Astrocyte (in vitro differentiated cells and primary cell): ENCODE measurements at regions not wholly inside any gene's neighbourhood (a gene's known extent, or its start where the extent isn't known, plus 50 kb on each side); places are given as distances from the start of the nearest gene placed in this dataset.

Experiments used
- DNase-seq: peaks from one replicate; pipeline ENCODE4 v3.0.0-alpha.2; 2010; ENCODE audit warnings: low read depth
- FAIRE-seq: peaks from 2 replicates; lab custom pipeline; 2011; peaks lifted over from hg19 to GRCh38; lab: Jason Lieb, UNC
- H2AFZ ChIP-seq: 2 replicates; pipeline ENCODE4 v1.6.0; 2012; ENCODE audit warnings: low read depth, low read length, inconsistent platforms
- H3K27ac ChIP-seq: 2 replicates; pipeline ENCODE4 v1.5.1; 2011; ENCODE audit warnings: low read depth, low read length, inconsistent platforms
- H3K27me3 ChIP-seq: 2 replicates; pipeline ENCODE4 v1.6.0; 2011; ENCODE audit warnings: low read length, inconsistent platforms; ENCODE audit not compliant: insufficient read depth
- H3K36me3 ChIP-seq: 2 replicates; pipeline ENCODE4 v1.5.1; 2011; ENCODE audit warnings: low read length, inconsistent platforms; ENCODE audit not compliant: insufficient read depth
- H3K4me1 ChIP-seq: 2 replicates; pipeline ENCODE4 v1.5.1; 2011; ENCODE audit warnings: low read length, inconsistent platforms; ENCODE audit not compliant: insufficient read depth
- H3K4me2 ChIP-seq: 2 replicates; pipeline ENCODE4 v1.6.0; 2012; ENCODE audit warnings: low read length, inconsistent platforms
- H3K4me3 ChIP-seq: 2 replicates; pipeline ENCODE4 v1.5.1; 2011; ENCODE audit warnings: low read depth, mild to moderate bottlenecking, low read length, inconsistent platforms; ENCODE audit not compliant: insufficient read depth
- H3K79me2 ChIP-seq: 2 replicates; pipeline ENCODE4 v1.6.0; 2012; ENCODE audit warnings: mild to moderate bottlenecking, low read length, inconsistent platforms; ENCODE audit not compliant: insufficient read depth
- H3K9ac ChIP-seq: 2 replicates; pipeline ENCODE4 v1.6.0; 2012; ENCODE audit warnings: mild to moderate bottlenecking, low read length, inconsistent platforms
- H3K9me3 ChIP-seq: 2 replicates; pipeline ENCODE4 v1.5.1; 2012; ENCODE audit warnings: low read depth, mild to moderate bottlenecking, low read length, inconsistent platforms; ENCODE audit not compliant: insufficient read depth
- H4K20me1 ChIP-seq: 2 replicates; pipeline ENCODE4 v1.6.0; 2012; ENCODE audit warnings: low read length, inconsistent platforms; ENCODE audit not compliant: insufficient read depth
- H3K27ac Mint-ChIP-seq: one replicate; pipeline ENCODE4 v1.8.0; 2021; ENCODE audit warnings: mild to moderate bottlenecking, mixed read lengths; ENCODE audit not compliant: unreplicated experiment
- H3K27me3 Mint-ChIP-seq: one replicate; pipeline ENCODE4 v1.8.0; 2021; ENCODE audit warnings: low read depth, mixed read lengths; ENCODE audit not compliant: unreplicated experiment
- H3K36me3 Mint-ChIP-seq: one replicate; pipeline ENCODE4 v1.8.0; 2021; ENCODE audit warnings: low read depth, mixed read lengths; ENCODE audit not compliant: unreplicated experiment
- H3K4me1 Mint-ChIP-seq: one replicate; pipeline ENCODE4 v1.8.0; 2021; ENCODE audit warnings: low read depth, mixed read lengths; ENCODE audit not compliant: unreplicated experiment
- H3K4me3 Mint-ChIP-seq: one replicate; pipeline ENCODE4 v1.8.0; 2021; ENCODE audit warnings: mild to moderate bottlenecking, moderate library complexity, mixed read lengths; ENCODE audit not compliant: unreplicated experiment
- H3K9me3 Mint-ChIP-seq: one replicate; pipeline ENCODE4 v1.8.0; 2021; ENCODE audit warnings: mild to moderate bottlenecking, mixed read lengths; ENCODE audit not compliant: unreplicated experiment
- EZH2 ChIP-seq: IDR thresholded peaks from 2 replicates; pipeline ENCODE4 v1.6.1; 2012; ENCODE audit warnings: mild to moderate bottlenecking, low read length, inconsistent platforms; ENCODE audit not compliant: insufficient read depth
- TF ChIP-seq, protein P1 (sequence below): IDR thresholded peaks from 2 replicates; pipeline ENCODE4 v1.5.1; 2011; ENCODE audit warnings: low read depth, mild to moderate bottlenecking, inconsistent platforms, low read length, moderate library complexity; ENCODE audit not compliant: insufficient read depth

DNA sequence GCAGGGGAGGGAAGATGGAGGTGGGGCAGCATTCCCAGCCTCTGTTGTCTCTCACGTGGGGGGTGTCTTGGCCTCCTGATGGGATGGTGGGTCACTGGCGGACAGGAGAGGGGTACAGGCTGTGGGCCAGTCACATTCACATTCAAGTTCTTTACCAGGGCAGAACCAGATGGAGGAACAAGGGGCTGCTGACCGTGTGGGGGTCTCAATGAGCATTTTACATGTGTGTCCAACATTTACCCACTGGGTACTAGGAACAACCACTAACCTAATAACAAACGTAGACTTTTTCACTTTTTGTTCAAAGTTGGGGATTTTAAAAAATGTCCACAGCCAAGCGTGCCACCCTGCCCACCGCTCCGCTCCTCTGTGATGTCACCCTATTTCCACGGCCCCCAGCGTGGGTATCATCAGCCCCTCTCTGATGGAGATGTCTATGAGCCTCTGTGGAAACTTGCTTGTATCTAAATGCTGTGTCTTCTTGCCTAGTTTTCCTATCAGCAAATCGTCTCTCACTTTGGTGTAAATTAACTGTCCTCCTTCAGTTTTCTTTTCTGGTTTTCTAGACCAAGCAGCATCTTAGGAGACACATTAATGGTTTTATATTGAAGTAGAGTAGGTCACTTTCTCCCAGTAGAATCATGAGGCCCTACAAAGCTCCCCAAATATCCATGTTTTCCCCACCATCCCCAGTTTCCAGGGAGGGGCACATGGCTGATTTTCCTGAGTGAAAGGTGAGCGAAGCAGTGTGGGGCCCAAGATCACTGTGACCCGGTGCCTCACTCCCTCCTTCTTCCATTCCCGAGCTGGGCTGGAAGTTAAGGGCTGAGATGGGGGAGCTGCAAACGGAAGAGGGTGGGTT, 936.7 kb downstream of the BRD1 start:
- Mint-ChIP-seq H3K9me3 (no peaks in the 10 kb centered on the region), H3K27ac (no peak overlapping the region), H3K27me3 (peaks cover 51% of the 10 kb centered on the region), H3K4me3 (no peak overlapping the region), H3K4me1 (no peaks in the 10 kb centered on the region), H3K36me3 (peaks cover 1% of the 10 kb centered on the region)
- H2AFZ ChIP-seq: no peak overlapping the region
- DNase-seq: no peak
- no peaks in the 10 kb centered on the region for H3K79me2 ChIP-seq
- no peaks in the 10 kb centered on the region for H3K4me1 ChIP-seq
- no peaks in the 10 kb centered on the region for H4K20me1 ChIP-seq
- no peak overlapping the region for H3K4me2 ChIP-seq
- H3K9me3 ChIP-seq: peaks cover 8% of the 10 kb centered on the region
- no peak overlapping the region for H3K9ac ChIP-seq
- H3K27ac ChIP-seq: no peak overlapping the region
- no peak overlapping the region for H3K4me3 ChIP-seq
- no peak for FAIRE-seq
- no peaks in the 10 kb centered on the region for H3K36me3 ChIP-seq
- H3K27me3 ChIP-seq: no peaks in the 10 kb centered on the region
- no peak for TF ChIP-seq EZH2
- TF ChIP-seq, protein P1, sequence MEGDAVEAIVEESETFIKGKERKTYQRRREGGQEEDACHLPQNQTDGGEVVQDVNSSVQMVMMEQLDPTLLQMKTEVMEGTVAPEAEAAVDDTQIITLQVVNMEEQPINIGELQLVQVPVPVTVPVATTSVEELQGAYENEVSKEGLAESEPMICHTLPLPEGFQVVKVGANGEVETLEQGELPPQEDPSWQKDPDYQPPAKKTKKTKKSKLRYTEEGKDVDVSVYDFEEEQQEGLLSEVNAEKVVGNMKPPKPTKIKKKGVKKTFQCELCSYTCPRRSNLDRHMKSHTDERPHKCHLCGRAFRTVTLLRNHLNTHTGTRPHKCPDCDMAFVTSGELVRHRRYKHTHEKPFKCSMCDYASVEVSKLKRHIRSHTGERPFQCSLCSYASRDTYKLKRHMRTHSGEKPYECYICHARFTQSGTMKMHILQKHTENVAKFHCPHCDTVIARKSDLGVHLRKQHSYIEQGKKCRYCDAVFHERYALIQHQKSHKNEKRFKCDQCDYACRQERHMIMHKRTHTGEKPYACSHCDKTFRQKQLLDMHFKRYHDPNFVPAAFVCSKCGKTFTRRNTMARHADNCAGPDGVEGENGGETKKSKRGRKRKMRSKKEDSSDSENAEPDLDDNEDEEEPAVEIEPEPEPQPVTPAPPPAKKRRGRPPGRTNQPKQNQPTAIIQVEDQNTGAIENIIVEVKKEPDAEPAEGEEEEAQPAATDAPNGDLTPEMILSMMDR: no peak

DNA sequence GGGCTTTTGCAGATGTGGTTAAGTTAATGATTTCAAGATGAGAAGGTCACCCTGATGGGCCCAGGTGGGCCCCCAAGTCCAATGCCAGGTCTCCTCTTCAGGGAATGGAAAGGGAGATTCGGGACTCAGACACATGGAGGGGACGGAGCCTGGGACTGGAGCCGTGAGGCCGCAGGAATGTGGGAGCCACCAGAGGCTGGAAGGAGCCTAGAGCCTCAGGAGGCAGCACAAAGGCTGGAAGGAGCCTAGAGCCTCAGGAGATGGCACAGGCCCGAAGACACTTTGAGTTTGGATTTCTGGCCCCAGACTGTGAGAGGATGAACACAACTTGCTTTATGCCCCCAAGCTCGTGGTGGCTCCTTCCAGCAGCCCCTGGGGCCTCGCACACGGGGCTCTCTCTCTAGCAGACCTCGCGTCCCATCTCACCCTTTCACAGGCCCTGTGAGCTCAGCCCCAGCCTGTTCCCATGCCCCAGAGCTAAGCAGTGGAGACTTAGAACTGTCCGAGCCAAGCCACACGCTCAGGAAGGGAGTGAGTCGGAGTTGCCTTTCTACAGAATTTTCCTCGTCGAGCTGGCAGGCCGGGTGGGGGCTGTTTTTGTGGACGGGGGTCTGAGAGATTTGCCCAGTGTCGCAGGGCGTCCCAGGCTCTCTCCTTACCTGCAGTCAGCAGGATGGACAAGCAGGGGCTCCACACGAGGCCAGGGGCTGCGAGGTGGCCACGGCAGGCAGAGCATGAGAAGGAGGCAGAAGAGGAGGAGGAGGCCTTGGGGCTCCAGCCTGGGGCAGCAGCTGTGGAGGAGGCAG, 937.6 kb downstream of the BRD1 start:
- Histone ChIP-seq H4K20me1 (no peaks in the 10 kb centered on the region), H2AFZ (no peak overlapping the region), H3K36me3 (no peaks in the 10 kb centered on the region), H3K4me1 (no peaks in the 10 kb centered on the region), H3K79me2 (no peaks in the 10 kb centered on the region), H3K27ac (no peak overlapping the region), H3K4me3 (no peak overlapping the region), H3K27me3 (no peaks in the 10 kb centered on the region), H3K9ac (no peak overlapping the region), H3K4me2 (no peak overlapping the region), H3K9me3 (peaks cover 8% of the 10 kb centered on the region)
- no peak for TF ChIP-seq EZH2
- FAIRE-seq (no peak), DNase-seq (no peak)
- Mint-ChIP-seq H3K4me1 (no peaks in the 10 kb centered on the region), H3K36me3 (peaks cover 1% of the 10 kb centered on the region), H3K27me3 (peaks cover 43% of the 10 kb centered on the region), H3K4me3 (no peak overlapping the region), H3K9me3 (no peaks in the 10 kb centered on the region), H3K27ac (no peak overlapping the region)

DNA sequence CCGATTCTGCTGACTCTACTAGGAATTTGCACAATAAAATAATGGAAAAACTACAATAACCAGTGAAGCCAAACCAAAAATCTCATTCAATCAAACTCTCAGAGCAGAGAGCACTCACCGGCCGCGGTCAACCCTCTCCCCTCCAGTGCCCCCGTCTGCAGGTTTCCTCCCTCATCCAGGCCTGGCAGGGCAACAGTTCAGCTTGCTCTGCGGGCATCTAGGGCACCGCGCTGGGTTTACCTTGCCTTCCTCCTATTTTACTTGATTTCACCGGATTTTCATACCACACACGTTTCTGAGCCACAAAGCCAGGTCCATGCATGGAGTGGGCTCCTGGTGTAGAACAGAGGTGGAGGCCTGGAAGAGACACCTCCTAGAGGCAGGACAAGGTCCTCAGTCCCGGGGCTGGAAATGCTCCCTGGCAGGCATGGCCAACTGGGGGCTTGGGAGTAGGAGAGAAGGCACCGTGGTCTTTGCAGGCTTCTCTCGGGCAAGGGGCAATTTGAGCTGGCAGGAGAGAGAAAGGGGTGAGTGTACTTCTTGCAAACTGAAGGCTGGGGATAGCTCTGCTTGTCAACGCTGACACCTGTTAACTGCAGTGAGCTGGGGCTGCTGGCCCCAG, 938.4 kb downstream of the BRD1 start:
- DNase-seq: no peak
- no peak for FAIRE-seq

More for the DNA sequence above, 938.4 kb downstream of the BRD1 start:
- TF ChIP-seq, protein P1: no peak
- TF ChIP-seq EZH2: no peak
- Mint-ChIP-seq H3K27ac (no peak overlapping the region), H3K9me3 (no peaks in the 10 kb centered on the region), H3K4me3 (no peak overlapping the region), H3K4me1 (no peaks in the 10 kb centered on the region), H3K27me3 (peaks cover 41% of the 10 kb centered on the region), H3K36me3 (peaks cover 1% of the 10 kb centered on the region)
- Histone ChIP-seq H4K20me1 (no peaks in the 10 kb centered on the region), H3K36me3 (no peaks in the 10 kb centered on the region), H2AFZ (no peak overlapping the region), H3K4me1 (no peaks in the 10 kb centered on the region), H3K4me2 (no peak overlapping the region), H3K27ac (no peak overlapping the region), H3K4me3 (no peak overlapping the region), H3K9me3 (peaks cover 8% of the 10 kb centered on the region), H3K79me2 (no peaks in the 10 kb centered on the region), H3K9ac (no peak overlapping the region), H3K27me3 (no peaks in the 10 kb centered on the region)
